ENCODE measurements at regions not wholly inside any gene's neighbourhood (a gene's known extent, or its start where the extent isn't known, plus 50 kb on each side); places are given as distances from the start of the nearest gene placed in this dataset.

DNA sequence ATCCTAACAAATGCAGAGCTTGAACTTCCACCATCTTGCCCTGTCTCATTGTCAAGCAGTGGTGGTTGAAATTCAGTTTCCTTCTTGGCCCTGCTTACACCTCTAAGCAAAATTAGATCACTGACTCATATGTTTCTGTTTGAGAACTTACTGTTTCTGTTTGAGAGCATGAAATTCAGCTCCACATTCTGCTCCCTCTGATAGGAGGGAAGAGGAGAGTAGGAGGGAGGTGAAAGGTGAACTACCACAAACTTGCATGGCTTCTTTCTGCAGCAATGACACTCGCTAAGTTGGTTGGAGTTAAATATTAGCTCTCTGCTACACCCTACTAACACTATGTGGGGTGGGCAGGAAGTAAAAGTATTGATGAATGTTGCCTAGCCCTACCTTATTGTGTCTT is 117.8 kb upstream of the EDA2R start:
- TF ChIP-seq, protein P1, sequence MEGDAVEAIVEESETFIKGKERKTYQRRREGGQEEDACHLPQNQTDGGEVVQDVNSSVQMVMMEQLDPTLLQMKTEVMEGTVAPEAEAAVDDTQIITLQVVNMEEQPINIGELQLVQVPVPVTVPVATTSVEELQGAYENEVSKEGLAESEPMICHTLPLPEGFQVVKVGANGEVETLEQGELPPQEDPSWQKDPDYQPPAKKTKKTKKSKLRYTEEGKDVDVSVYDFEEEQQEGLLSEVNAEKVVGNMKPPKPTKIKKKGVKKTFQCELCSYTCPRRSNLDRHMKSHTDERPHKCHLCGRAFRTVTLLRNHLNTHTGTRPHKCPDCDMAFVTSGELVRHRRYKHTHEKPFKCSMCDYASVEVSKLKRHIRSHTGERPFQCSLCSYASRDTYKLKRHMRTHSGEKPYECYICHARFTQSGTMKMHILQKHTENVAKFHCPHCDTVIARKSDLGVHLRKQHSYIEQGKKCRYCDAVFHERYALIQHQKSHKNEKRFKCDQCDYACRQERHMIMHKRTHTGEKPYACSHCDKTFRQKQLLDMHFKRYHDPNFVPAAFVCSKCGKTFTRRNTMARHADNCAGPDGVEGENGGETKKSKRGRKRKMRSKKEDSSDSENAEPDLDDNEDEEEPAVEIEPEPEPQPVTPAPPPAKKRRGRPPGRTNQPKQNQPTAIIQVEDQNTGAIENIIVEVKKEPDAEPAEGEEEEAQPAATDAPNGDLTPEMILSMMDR (IDR thresholded peaks at IDR 0.05; ENCODE audit: insufficient read depth, low read depth, low read length) = no peak
- no peak for TF ChIP-seq EZH2 (IDR thresholded peaks at IDR 0.05; ENCODE audit: insufficient read depth, low read length)

Measured in astrocyte (in vitro differentiated cells and primary cell).